SJCRH30 (cell line): ENCODE measurements at regions not wholly inside any gene's neighbourhood (a gene's known extent, or its start where the extent isn't known, plus 50 kb on each side); places are given as distances from the start of the nearest gene placed in this dataset.
"Not testable (repeated sequence)": the region's sequence is repeated elsewhere in the genome, so short reads cannot be mapped to it uniquely, and the experiment has no call there.

Experiments
- DNase-seq, 2 experiments: peaks; one replicate each; pipeline ENCODE4 v3.0.0-alpha.2; 2015 to 2020
- H3K27ac ChIP-seq: fragments of 250-450 bp; sonication (Bioruptor Pico); 2 replicates; pipeline ENCODE4 v1.5.1; 2020; ENCODE audit warnings: mild to moderate bottlenecking, moderate library complexity
- H3K27me3 ChIP-seq: fragments of 250-450 bp; sonication (Bioruptor Pico); 2 replicates; pipeline ENCODE4 v1.5.1; 2020; ENCODE audit warnings: mild to moderate bottlenecking, moderate library complexity
- H3K36me3 ChIP-seq: fragments of 250-450 bp; sonication (Bioruptor Pico); 2 replicates; pipeline ENCODE4 v1.5.1; 2020; ENCODE audit warnings: mild to moderate bottlenecking, moderate library complexity
- H3K4me1 ChIP-seq: fragments of 250-450 bp; sonication (Bioruptor Pico); 2 replicates; pipeline ENCODE4 v1.5.1; 2020; ENCODE audit warnings: mild to moderate bottlenecking, moderate library complexity
- H3K4me3 ChIP-seq: fragments of 250-450 bp; sonication (Bioruptor Pico); 2 replicates; pipeline ENCODE4 v1.5.1; 2020; ENCODE audit warnings: mild to moderate bottlenecking, moderate library complexity
- H3K9me3 ChIP-seq: fragments of 250-450 bp; sonication (Bioruptor Pico); replicated peaks from 2 replicates; pipeline ENCODE4 v1.5.1; 2020; ENCODE audit warnings: mild to moderate bottlenecking, moderate library complexity

GRCh38 chr2:131832209-131832780 lies 304.6 kb downstream of the CCDC74A start:
- not testable (repeated sequence) for H3K4me3 ChIP-seq, H3K4me1 ChIP-seq, H3K27ac ChIP-seq, H3K9me3 ChIP-seq, DNase-seq, H3K27me3 ChIP-seq, H3K36me3 ChIP-seq

- not testable (repeated sequence) for H3K36me3 ChIP-seq, H3K4me3 ChIP-seq, H3K27ac ChIP-seq, H3K4me1 ChIP-seq, H3K27me3 ChIP-seq, H3K9me3 ChIP-seq
- DNase-seq = peak in 1 of 2 experiments; percentile 4
Observed at GRCh38 chr2:131832917-131833316, 305.2 kb downstream of the CCDC74A start.

- H3K4me3 ChIP-seq, DNase-seq, H3K4me1 ChIP-seq, H3K36me3 ChIP-seq, H3K9me3 ChIP-seq, H3K27ac ChIP-seq, H3K27me3 ChIP-seq: not testable (repeated sequence)
Observed at GRCh38 chr2:131833367-131834202, 305.9 kb downstream of the CCDC74A start.

GRCh38 chr2:131834203-131835020 lies 306.7 kb downstream of the CCDC74A start:
- DNase-seq, H3K4me3 ChIP-seq, H3K27ac ChIP-seq, H3K27me3 ChIP-seq, H3K4me1 ChIP-seq, H3K36me3 ChIP-seq, H3K9me3 ChIP-seq: not testable (repeated sequence)

DNA sequence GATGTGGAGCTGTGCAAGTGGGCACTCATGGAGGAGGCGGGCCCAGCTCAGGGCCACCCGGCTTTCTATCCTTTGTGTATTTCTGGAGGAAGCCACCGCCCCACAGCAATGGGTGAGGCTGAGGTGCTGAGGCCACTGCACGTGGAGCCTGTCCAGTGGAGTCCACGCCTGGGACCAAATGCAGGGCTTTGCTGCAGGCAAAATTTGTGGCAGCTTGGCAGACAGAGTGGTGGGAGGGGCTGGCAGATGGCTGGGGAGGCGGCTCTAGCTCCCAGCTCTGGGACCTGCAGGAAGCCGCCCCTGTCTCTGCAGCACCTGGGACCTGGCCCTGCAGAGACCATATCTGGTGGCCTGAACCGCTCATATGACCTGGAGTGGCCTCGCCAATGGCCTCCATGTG lies 307.3 kb downstream of the CCDC74A start:
- not testable (repeated sequence) for H3K4me3 ChIP-seq, H3K4me1 ChIP-seq, DNase-seq, H3K9me3 ChIP-seq, H3K27me3 ChIP-seq, H3K27ac ChIP-seq, H3K36me3 ChIP-seq

DNA sequence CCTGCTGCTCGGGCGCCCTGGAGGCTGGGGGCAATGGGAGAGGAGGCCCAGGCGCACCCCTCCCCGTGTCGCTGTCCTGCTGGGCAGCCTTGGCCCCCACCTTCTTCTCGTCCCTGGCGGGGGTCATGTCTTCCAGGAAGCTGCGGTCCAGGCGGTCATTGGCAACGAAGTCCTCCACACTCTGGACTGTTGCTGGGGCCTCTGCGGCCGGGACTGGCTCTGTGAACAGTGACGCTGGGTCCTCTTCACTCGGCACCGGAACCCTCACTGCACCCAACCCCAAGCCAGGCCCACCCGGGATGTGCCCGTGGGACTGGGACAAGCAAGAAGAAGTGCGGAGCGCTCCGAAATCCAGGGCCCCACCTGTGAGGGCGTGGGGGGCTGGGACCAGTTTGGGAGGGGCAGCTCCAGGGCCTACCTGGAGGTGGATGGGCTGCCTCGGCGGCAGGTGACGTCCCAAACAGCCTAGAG lies 308.0 kb downstream of the CCDC74A start:
- no peaks in the 10 kb centered on the region for H3K27me3 ChIP-seq
- H3K4me1 ChIP-seq = no peaks in the 10 kb centered on the region
- no peaks in the 10 kb centered on the region for H3K9me3 ChIP-seq
- DNase-seq = no peak
- no peak overlapping the region for H3K4me3 ChIP-seq
- H3K27ac ChIP-seq = no peak overlapping the region
- no peaks in the 10 kb centered on the region for H3K36me3 ChIP-seq

DNA sequence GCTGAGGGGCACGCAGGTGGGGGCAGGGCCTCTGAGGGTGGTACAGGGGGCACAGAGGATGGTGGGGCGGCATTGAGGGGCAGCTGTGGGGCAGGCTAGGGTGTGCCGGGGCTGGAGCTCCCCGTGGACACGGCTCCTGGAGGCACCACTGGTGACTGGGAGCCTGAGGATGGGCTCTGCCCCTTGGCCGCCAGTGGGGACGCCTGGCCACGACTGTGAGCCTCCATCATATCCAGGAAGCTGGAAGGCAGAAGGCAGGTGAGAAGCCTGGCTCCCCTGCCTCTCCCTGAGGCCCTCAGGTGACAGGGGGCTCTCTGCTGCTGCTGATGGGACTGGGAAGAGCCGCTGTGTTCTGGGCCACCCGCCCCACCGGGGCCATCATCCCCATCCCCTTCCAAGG lies 308.4 kb downstream of the CCDC74A start:
- DNase-seq, H3K9me3 ChIP-seq, H3K27ac ChIP-seq: not testable (repeated sequence)

DNA sequence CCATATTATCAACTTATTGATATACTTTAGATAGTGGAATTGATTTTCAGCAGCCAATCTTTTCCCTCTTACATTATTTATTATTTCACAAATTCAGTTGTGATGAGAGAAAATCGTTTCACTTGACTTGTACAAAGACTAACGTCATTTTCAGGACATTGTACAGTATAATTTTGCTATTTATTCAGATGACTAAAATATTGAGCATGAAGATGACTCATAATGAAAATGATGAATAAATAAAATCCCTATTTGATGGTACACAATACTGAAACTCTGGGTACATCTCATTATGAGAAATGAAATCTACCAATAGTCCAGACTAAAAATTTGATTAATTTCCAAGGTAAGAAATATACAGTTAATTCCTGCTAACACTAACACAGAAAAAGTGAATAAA lies 316.4 kb downstream of the CCDC74A start:
- H3K27ac ChIP-seq, DNase-seq, H3K4me1 ChIP-seq, H3K27me3 ChIP-seq, H3K9me3 ChIP-seq, H3K36me3 ChIP-seq, H3K4me3 ChIP-seq: not testable (repeated sequence)

More for the DNA sequence above, 308.4 kb downstream of the CCDC74A start:
- not testable (repeated sequence) for H3K4me3 ChIP-seq, H3K36me3 ChIP-seq, H3K4me1 ChIP-seq, H3K27me3 ChIP-seq

- DNase-seq, H3K27ac ChIP-seq, H3K4me1 ChIP-seq, H3K27me3 ChIP-seq, H3K4me3 ChIP-seq, H3K36me3 ChIP-seq, H3K9me3 ChIP-seq: not testable (repeated sequence)
Observed at GRCh38 chr2:131856202-131856601, 305.6 kb downstream of the ANKRD30BL start.

DNA sequence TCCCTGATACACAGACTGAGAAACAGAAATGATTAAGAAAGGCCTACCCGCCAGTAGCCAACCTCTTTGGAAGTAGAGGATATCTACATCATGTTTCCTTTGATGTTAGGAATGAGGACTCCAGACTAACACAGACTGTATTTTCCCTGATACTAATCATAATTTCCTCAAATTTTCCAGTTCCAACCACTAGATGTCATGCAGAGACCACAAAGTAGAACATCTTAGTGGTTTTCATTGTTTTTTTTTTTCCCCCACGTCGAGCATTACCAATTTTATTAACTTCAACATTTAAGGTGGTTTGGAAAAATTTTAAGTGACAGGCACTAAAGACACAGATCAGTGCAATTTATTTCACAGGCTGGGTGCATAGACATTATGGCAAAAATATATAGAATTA lies 303.6 kb downstream of the ANKRD30BL start:
- H3K4me1 ChIP-seq, H3K9me3 ChIP-seq, H3K4me3 ChIP-seq, H3K36me3 ChIP-seq, H3K27ac ChIP-seq, H3K27me3 ChIP-seq: not testable (repeated sequence)
- DNase-seq = peak in 1 of 2 experiments; percentile 8
